MM.1S (cell line): ENCODE measurements at regions not wholly inside any gene's neighbourhood (a gene's known extent, or its start where the extent isn't known, plus 50 kb on each side); places are given as distances from the start of the nearest gene placed in this dataset.

Source experiments
- DNase-seq: peaks from one replicate; pipeline ENCODE4 v3.0.0-alpha.2; 2015
- H2AFZ ChIP-seq: fragments of 300-600 bp; sonication (generic); 2 replicates; pipeline ENCODE4 v1.6.0; 2016; ENCODE audit warnings: antibody characterized with exemption, low read length
- H3F3A ChIP-seq: fragments of 300-600 bp; sonication (generic); 2 replicates; pipeline ENCODE4 v1.6.1; 2016; ENCODE audit warnings: mild to moderate bottlenecking, antibody characterized with exemption, low read length, moderate library complexity, mixed read lengths; ENCODE audit not compliant: insufficient read depth
- H3K27ac ChIP-seq: fragments of 300-600 bp; sonication (generic); 2 replicates; pipeline ENCODE4 v1.5.1; 2016; ENCODE audit warnings: mild to moderate bottlenecking, low read length
- H3K27me3 ChIP-seq: fragments of 300-600 bp; sonication (generic); replicated peaks from 2 replicates; pipeline ENCODE4 v1.6.0; 2016; ENCODE audit warnings: low read length; ENCODE audit not compliant: insufficient read depth
- H3K36me3 ChIP-seq: fragments of 300-600 bp; sonication (generic); replicated peaks from 2 replicates; pipeline ENCODE4 v1.6.1; 2016; ENCODE audit warnings: mild to moderate bottlenecking, low read length, mixed read lengths; ENCODE audit not compliant: insufficient read depth
- H3K4me1 ChIP-seq: fragments of 300-600 bp; sonication (generic); 2 replicates; pipeline ENCODE4 v1.6.1; 2016; ENCODE audit warnings: low read length, mixed read lengths
- H3K4me2 ChIP-seq: fragments of 300-600 bp; sonication (generic); 2 replicates; pipeline ENCODE4 v1.6.0; 2016; ENCODE audit warnings: low read depth, low read length
- H3K4me3 ChIP-seq: fragments of 300-600 bp; sonication (generic); 2 replicates; pipeline ENCODE4 v1.5.1; 2016; ENCODE audit warnings: low read length, mixed read lengths
- H3K79me2 ChIP-seq: fragments of 300-600 bp; sonication (generic); 2 replicates; pipeline ENCODE4 v1.6.1; 2016; ENCODE audit warnings: mixed run types, low read length, mixed read lengths
- H3K9ac ChIP-seq: fragments of 300-600 bp; sonication (generic); 2 replicates; pipeline ENCODE4 v1.6.1; 2016; ENCODE audit warnings: low read length, mixed read lengths
- H3K9me2 ChIP-seq: fragments of 300-600 bp; sonication (generic); replicated peaks from 2 replicates; pipeline ENCODE4 v1.6.1; 2016; ENCODE audit warnings: mild to moderate bottlenecking, low read length, mixed read lengths; ENCODE audit not compliant: insufficient read depth
- H3K9me3 ChIP-seq: fragments of 300-600 bp; sonication (generic); replicated peaks from 2 replicates; pipeline ENCODE4 v1.6.1; 2016; ENCODE audit warnings: mild to moderate bottlenecking, low read length, mixed read lengths; ENCODE audit not compliant: insufficient read depth
- H4K20me1 ChIP-seq: fragments of 300-600 bp; sonication (generic); 2 replicates; pipeline ENCODE4 v1.6.1; 2016; ENCODE audit warnings: mild to moderate bottlenecking, low read length, moderate library complexity, mixed read lengths; ENCODE audit not compliant: insufficient read depth
- CTCF ChIP-seq: fragments of 300-600 bp; sonication (generic); IDR thresholded peaks from 2 replicates; pipeline ENCODE4 v1.5.1; 2016; ENCODE audit warnings: antibody characterized with exemption, low read length, mixed read lengths
- EZH2 ChIP-seq: fragments of 300-600 bp; sonication (generic); optimal IDR thresholded peaks from 2 replicates; pipeline ENCODE3; 2017; ENCODE audit warnings: low read depth, mild to moderate bottlenecking, antibody characterized with exemption, low read length, mixed read lengths
- EZH2phosphoT487 ChIP-seq: fragments of 300-600 bp; sonication (generic); IDR thresholded peaks from 2 replicates; pipeline ENCODE4 v1.6.1; 2018; ENCODE audit warnings: antibody characterized with exemption, low read length

- H3K4me3 ChIP-seq = no peak overlapping the region
- H3F3A ChIP-seq = no peaks in the 10 kb centered on the region
- DNase-seq = no peak
- H3K4me1 ChIP-seq = no peaks in the 10 kb centered on the region
- no peak for TF ChIP-seq EZH2phosphoT487
- TF ChIP-seq CTCF = no peak
- no peak for TF ChIP-seq EZH2
- no peaks in the 10 kb centered on the region for H4K20me1 ChIP-seq
- no peaks in the 10 kb centered on the region for H3K9me3 ChIP-seq
- no peak overlapping the region for H2AFZ ChIP-seq
- H3K9ac ChIP-seq = no peak overlapping the region
- no peaks in the 10 kb centered on the region for H3K9me2 ChIP-seq
- no peak overlapping the region for H3K27ac ChIP-seq
- H3K4me2 ChIP-seq = no peak overlapping the region
- no peaks in the 10 kb centered on the region for H3K27me3 ChIP-seq
- H3K79me2 ChIP-seq = no peaks in the 10 kb centered on the region
- no peaks in the 10 kb centered on the region for H3K36me3 ChIP-seq
Measured at GRCh38 chr20:4344670-4345069, 95.6 kb upstream of the ADRA1D start.

- Histone ChIP-seq H2AFZ (no peak overlapping the region), H3F3A (no peaks in the 10 kb centered on the region), H3K9me3 (no peaks in the 10 kb centered on the region), H3K9ac (no peak overlapping the region), H4K20me1 (no peaks in the 10 kb centered on the region), H3K27ac (no peak overlapping the region), H3K4me2 (no peak overlapping the region), H3K9me2 (no peaks in the 10 kb centered on the region), H3K79me2 (no peaks in the 10 kb centered on the region), H3K4me1 (no peaks in the 10 kb centered on the region), H3K36me3 (no peaks in the 10 kb centered on the region), H3K27me3 (no peaks in the 10 kb centered on the region), H3K4me3 (no peak overlapping the region)
- TF ChIP-seq EZH2phosphoT487 = no peak
- TF ChIP-seq EZH2 = no peak
- TF ChIP-seq CTCF = no peak
- DNase-seq = no peak
Measured at GRCh38 chr20:4342609-4343008, 93.5 kb upstream of the ADRA1D start.

- no peaks in the 10 kb centered on the region for H3K36me3 ChIP-seq
- H3K9me2 ChIP-seq = no peaks in the 10 kb centered on the region
- no peak overlapping the region for H3K9ac ChIP-seq
- H3K27ac ChIP-seq = no peak overlapping the region
- H3K79me2 ChIP-seq = no peaks in the 10 kb centered on the region
- H2AFZ ChIP-seq = no peak overlapping the region
- DNase-seq = no peak
- no peaks in the 10 kb centered on the region for H3F3A ChIP-seq
- no peak overlapping the region for H3K4me2 ChIP-seq
- H3K4me1 ChIP-seq = no peaks in the 10 kb centered on the region
- H3K4me3 ChIP-seq = no peak overlapping the region
- no peaks in the 10 kb centered on the region for H3K27me3 ChIP-seq
- TF ChIP-seq EZH2phosphoT487 (no peak), CTCF (no peak)
- no peaks in the 10 kb centered on the region for H3K9me3 ChIP-seq
- H4K20me1 ChIP-seq = no peaks in the 10 kb centered on the region
Measured at GRCh38 chr20:4341804-4342485, 92.9 kb upstream of the ADRA1D start.
